HG02623 (cell line): ENCODE measurements at regions not wholly inside any gene's neighbourhood (a gene's known extent, or its start where the extent isn't known, plus 50 kb on each side); places are given as distances from the start of the nearest gene placed in this dataset.

Experiments used
- ATAC-seq: cut with Tn5 transposase; IDR thresholded peaks from one replicate; pipeline ENCODE4 v1.9.1; 2021; ENCODE audit warnings: moderate library complexity; ENCODE audit not compliant: unreplicated experiment

GRCh38 chr5:106749826-106750225, 920.9 kb downstream of the EFNA5 start:
- ATAC-seq: no peak

GRCh38 chr5:106739127-106739526, 931.6 kb downstream of the EFNA5 start:
- ATAC-seq: no peak

GRCh38 chr5:106737111-106737510, 933.6 kb downstream of the EFNA5 start:
- ATAC-seq: no peak

GRCh38 chr5:106732624-106733023, 938.1 kb downstream of the EFNA5 start:
- ATAC-seq: no peak

GRCh38 chr5:106730912-106731311, 939.8 kb downstream of the EFNA5 start:
- no peak for ATAC-seq

- no peak for ATAC-seq
Observed at GRCh38 chr5:106730506-106730905, 940.2 kb downstream of the EFNA5 start.

GRCh38 chr5:106728208-106728607, 942.5 kb downstream of the EFNA5 start:
- no peak for ATAC-seq

- ATAC-seq: no peak
Observed at GRCh38 chr5:106727071-106727470, 943.7 kb downstream of the EFNA5 start.

GRCh38 chr5:106720367-106720766, 950.4 kb downstream of the EFNA5 start:
- no peak for ATAC-seq

- no peak for ATAC-seq
Observed at GRCh38 chr5:106699796-106700195, 970.9 kb downstream of the EFNA5 start.

- ATAC-seq: no peak
Observed at GRCh38 chr5:106699198-106699597, 971.5 kb downstream of the EFNA5 start.

GRCh38 chr5:106698169-106698568, 972.6 kb downstream of the EFNA5 start:
- ATAC-seq: no peak

GRCh38 chr5:106691701-106692100, 979.0 kb downstream of the EFNA5 start:
- no peak for ATAC-seq

- ATAC-seq: no peak
Observed at GRCh38 chr5:106690585-106690984, 980.2 kb downstream of the EFNA5 start.

GRCh38 chr5:106680330-106680729, 990.4 kb downstream of the EFNA5 start:
- ATAC-seq: peak; percentile 77

GRCh38 chr5:106677057-106677456, 993.7 kb downstream of the EFNA5 start:
- ATAC-seq: no peak

GRCh38 chr5:106675687-106676086, 995.0 kb downstream of the EFNA5 start:
- ATAC-seq: no peak

- ATAC-seq: no peak
Observed at GRCh38 chr5:106673941-106674340, 996.8 kb downstream of the EFNA5 start.

GRCh38 chr5:106661866-106662265, 1008.9 kb downstream of the EFNA5 start:
- ATAC-seq: no peak

GRCh38 chr5:106660681-106661080, 1010.1 kb downstream of the EFNA5 start:
- no peak for ATAC-seq

GRCh38 chr5:106658150-106658549, 1012.6 kb downstream of the EFNA5 start:
- ATAC-seq: no peak

GRCh38 chr5:106656821-106657220, 1013.9 kb downstream of the EFNA5 start:
- no peak for ATAC-seq

- ATAC-seq: no peak
Observed at GRCh38 chr5:106649031-106649430, 1021.7 kb downstream of the EFNA5 start.

- no peak for ATAC-seq
Observed at GRCh38 chr5:106648401-106648800, 1022.3 kb downstream of the EFNA5 start.
